ENCODE measurements at regions not wholly inside any gene's neighbourhood (a gene's known extent, or its start where the extent isn't known, plus 50 kb on each side); places are given as distances from the start of the nearest gene placed in this dataset.

GRCh38 chr2:168345601-168346000 is 98.2 kb upstream of the STK39 start:
- H3K4me3 ChIP-seq (ENCODE audit: low read depth, low read length), result no peak overlapping the region
- POLR2A ChIA-PET, result no interaction called here
- DNase-seq (ENCODE audit: low read depth, low spot score), result no peak
- CTCF ChIA-PET, result interaction anchor here (1.1 to 7.9 kb wide), 13 partner anchors 9 to 575 kb away, joined by 3 to 87 read pairs (median 6); no protein-coding TSS in a partner anchor
- no peak for TF ChIP-seq CTCF (IDR thresholded peaks at IDR 0.05; ENCODE audit: insufficient read depth, low read length, missing control alignments)

GRCh38 chr2:168346725-168347477 is 99.5 kb upstream of the STK39 start:
- ChIA-PET POLR2A (no interaction called here), CTCF (interaction anchor here (0.6 to 7.9 kb wide), 45 partner anchors 9 to 576 kb away, joined by 3 to 87 read pairs (median 4); no protein-coding TSS in a partner anchor)
- peak; percentile 63 for TF ChIP-seq CTCF (IDR thresholded peaks at IDR 0.05; ENCODE audit: insufficient read depth, low read length, missing control alignments)
- peak overlapping the region; percentile 56 for H3K4me3 ChIP-seq (ENCODE audit: low read depth, low read length)
- no peak for DNase-seq (ENCODE audit: low read depth, low spot score)

- H3K4me3 ChIP-seq (ENCODE audit: low read depth, low read length), result no peak overlapping the region
- ChIA-PET POLR2A (no interaction called here), CTCF (interaction anchor here (0.8 to 7.9 kb wide), 14 partner anchors 9 to 573 kb away, joined by 3 to 87 read pairs (median 4); no protein-coding TSS in a partner anchor)
- DNase-seq (ENCODE audit: low read depth, low spot score), result no peak
- peak; percentile 52 for TF ChIP-seq CTCF (IDR thresholded peaks at IDR 0.05; ENCODE audit: insufficient read depth, low read length, missing control alignments)
Measured at GRCh38 chr2:168348076-168348475, 100.7 kb upstream of the STK39 start.

- DNase-seq (ENCODE audit: low read depth, low spot score), result no peak
- TF ChIP-seq CTCF (IDR thresholded peaks at IDR 0.05; ENCODE audit: insufficient read depth, low read length, missing control alignments), result no peak
- ChIA-PET CTCF (interaction anchor here (0.8 to 7.9 kb wide), 4 partner anchors 10 to 408 kb away, joined by 3 to 87 read pairs (median 38); no protein-coding TSS in a partner anchor), POLR2A (no interaction called here)
- H3K4me3 ChIP-seq (ENCODE audit: low read depth, low read length), result no peak overlapping the region
Measured at GRCh38 chr2:168350380-168350779, 103.0 kb upstream of the STK39 start.

GRCh38 chr2:168353251-168353650 is 102.8 kb upstream of the CERS6 start:
- ChIA-PET CTCF (interaction anchor here (1.5 kb wide), 1 partner anchor 9 kb away, joined by 6 read pairs; no protein-coding TSS in a partner anchor), POLR2A (no interaction called here)
- no peak for TF ChIP-seq CTCF (IDR thresholded peaks at IDR 0.05; ENCODE audit: insufficient read depth, low read length, missing control alignments)
- no peak for DNase-seq (ENCODE audit: low read depth, low spot score)
- H3K4me3 ChIP-seq (ENCODE audit: low read depth, low read length), result no peak overlapping the region

GRCh38 chr2:168354499-168354898 is 101.6 kb upstream of the CERS6 start:
- CTCF ChIA-PET, result interaction anchor here (1.5 kb wide), 1 partner anchor 10 kb away, joined by 6 read pairs; no protein-coding TSS in a partner anchor
- no peak for TF ChIP-seq CTCF (IDR thresholded peaks at IDR 0.05; ENCODE audit: insufficient read depth, low read length, missing control alignments)
- POLR2A ChIA-PET, result no interaction called here
- DNase-seq (ENCODE audit: low read depth, low spot score), result no peak
- H3K4me3 ChIP-seq (ENCODE audit: low read depth, low read length), result no peak overlapping the region

All from AG04449 (cell line).